HG03039 (cell line): ENCODE measurements at regions not wholly inside any gene's neighbourhood (a gene's known extent, or its start where the extent isn't known, plus 50 kb on each side); places are given as distances from the start of the nearest gene placed in this dataset.

Experiments used
- ATAC-seq: cut with Tn5 transposase; IDR thresholded peaks from one replicate; pipeline ENCODE4 v1.9.1; 2021; ENCODE audit warnings: mild to moderate bottlenecking, moderate library complexity; ENCODE audit not compliant: unreplicated experiment

DNA sequence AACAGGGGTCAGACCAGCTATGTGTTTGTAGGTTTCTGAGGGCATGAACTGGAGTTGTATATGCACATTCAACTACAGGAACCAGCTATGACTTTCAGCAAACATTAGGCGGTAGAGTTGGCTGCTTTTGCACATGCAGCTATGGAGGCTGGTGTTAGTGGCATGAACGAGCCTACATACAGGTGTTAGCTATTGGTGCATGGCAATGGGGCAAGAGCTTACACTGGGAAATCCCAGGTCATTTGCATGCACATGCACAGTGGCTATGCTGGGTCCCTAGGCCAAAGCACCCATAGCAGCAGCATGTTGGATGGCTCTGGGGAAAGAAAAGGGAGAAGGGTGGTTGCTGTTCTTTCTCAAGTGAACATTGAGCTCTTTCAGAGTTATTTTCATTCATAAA, 1018.5 kb upstream of the PHF14 start:
- no peak for ATAC-seq

DNA sequence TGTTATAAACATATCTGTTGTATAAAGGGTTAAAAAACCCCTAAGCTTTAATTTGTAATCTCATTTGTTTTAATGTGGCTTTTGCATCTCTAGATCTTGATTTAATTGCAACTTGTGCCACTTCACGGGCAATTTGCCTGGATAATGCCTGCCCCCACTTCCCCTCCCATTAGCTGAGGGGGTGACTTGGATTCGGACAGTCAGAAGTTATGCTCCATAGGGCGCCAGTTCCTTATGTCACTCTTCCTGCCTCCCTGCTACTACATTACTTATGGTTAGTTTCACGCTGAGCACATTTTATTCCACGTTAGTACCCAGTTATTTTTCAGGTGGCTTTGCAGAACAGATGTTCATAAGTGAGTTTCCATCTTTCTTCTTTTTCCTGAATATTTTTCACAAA, 1015.2 kb upstream of the PHF14 start:
- no peak for ATAC-seq

DNA sequence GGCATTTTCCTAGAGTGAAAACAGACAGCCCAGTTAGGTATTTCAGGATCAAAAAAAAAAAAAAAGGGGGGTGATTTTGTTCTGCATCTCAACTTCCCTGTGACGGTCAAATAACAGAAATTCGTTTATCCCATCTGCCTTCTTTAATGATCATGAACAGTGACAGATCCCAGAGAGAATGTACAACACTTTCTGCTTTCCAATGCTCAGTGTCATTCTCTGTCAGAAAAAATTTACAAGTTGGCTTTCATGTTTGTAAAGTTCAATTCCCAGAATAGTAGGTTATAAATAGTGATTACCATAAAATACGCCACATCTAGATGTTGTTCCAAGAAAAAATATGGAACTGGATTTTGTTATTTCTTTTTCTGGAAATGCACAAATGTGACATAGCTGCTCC, 1013.2 kb upstream of the PHF14 start:
- ATAC-seq, result no peak

DNA sequence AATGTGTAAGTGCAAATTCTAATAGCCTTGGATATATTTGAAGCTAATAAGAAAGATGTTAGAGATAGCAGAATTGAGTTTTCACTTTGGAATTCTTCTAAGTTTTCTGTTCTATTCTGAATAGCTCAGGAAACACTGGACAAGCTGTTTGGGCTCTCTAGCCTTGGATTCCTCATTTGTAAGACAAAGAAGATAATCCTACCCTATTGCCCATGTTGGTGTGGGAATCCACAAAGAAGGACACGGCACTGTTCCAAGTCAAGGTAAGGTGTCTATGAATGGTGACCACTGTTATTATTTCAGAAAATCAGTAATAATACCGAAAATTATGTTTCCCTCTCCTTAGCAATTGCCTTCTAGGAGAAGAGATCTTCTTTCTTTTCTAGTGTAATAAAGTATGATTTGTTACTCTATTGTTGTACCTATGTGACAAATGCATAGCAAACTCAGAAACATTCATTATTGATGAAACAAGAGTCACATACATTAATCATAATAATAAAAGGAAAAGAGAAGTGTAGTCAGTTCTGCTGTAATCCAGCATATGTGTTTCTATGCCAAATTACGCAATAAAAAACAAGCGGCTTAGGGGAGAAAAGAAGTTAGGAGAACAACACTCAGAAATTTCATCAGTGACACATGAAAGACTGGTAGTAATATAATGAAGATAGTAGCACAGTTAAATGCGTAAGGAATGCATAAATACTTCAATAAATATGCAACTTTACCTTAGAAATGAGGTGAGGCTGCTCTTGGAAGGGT, 1012.3 kb upstream of the PHF14 start:
- ATAC-seq, result no peak

DNA sequence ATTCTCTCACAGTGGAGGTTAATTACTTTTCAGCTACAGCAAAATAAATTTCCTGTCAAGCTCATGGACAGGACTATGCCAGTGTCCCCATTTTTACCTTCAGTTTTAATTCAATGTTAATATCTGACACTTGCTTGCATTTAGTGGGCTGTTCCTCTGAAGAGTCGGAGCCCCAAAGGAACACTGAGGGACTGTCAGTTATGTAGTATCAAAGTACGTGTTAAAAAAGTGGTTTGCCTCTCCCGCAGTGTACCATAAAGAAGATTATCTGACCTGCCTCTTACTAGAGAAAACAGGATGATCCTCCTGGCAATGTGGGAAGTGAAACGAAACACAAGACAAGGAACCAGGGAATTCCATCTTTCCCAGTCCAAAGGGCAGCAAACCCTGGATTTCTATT, 1010.9 kb upstream of the PHF14 start:
- no peak for ATAC-seq

DNA sequence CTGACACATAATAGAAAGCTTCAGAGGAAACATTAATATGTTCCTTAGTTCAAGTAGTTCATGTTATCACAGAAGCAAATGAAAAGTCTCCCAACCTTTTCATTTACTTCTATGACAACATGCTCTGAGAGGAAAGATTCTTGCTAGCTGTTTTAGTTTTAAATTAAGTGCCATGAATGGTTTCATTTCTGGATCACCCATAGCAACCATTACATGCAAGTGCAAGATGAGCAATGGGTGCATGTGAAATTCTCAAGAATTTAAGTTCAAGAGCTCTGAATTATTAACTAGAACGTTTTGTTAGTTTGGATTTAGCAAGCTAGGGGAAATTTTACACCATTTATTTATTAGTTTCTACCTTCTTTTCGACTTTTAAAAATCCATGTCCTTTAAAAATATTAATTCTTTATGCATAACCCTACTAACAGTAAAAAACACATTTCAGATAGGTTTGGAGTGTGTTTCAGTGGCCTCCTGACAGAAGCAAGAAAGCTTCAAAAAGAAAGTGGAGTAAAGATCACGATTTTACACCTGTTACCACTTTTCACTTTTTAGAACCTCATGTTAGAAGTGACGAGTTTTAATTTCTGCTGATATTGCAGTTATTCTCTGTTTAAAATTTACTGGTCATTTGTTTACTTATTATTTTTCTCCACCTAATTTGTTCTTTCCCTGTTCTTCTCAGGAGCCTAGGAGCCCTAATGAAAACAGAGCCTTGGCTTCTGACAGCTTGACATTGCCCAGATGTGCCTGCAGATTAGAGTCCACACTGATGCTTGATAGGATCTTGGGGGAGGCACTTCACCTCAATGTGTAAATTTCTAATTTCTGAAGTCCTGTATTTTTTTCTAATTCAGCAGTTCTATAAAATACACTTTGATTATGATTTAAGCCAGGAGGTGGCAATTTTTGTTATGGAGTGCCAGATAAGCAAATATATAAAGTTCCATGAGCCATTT, 995.3 kb upstream of the PHF14 start:
- ATAC-seq, result no peak

DNA sequence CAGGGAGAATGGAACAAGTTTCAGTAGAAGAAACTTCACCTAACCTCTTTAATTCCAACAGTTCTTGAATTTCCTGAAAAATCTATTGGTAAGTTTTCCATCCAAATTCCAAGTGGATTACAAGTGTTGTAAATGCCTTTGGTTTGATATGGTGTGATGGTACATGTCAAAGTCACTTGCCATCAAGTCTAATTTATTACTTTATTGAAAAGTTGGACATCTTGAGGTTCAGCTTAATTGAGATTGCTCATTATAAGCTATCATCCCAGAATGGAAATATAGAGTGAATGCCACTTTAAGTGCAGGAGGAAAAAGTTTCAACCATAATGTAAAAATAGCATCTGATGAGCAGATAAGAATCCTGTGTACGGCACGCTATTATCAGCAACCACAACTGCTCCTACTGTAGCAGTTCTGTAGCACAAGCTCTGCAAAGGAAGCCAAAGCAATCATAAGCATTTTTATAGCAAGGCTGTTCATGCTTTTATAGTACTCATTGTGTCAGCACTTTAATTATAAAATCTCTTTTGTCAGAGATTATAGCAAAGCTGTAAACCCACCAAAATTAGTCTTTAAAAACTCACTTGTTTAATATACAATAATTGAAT, 991.8 kb upstream of the PHF14 start:
- ATAC-seq, result no peak

DNA sequence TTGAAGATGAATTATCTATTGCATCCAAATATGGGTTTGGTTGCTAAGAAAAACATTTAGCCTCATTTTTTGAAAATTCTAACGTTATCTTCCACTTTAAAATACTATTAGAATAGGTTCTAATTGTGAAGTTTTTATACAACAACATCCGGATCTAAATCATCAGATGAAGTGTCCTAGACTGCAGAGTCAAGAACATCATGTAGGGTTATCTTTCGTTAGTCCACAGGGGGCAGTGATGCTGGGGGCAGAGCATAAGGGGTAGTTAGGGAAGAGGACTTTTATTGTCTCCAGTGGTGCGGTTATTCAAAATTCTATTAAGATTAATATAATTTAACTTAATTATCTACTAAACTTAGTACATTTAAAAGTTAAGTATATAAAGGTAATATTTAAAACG, 990.6 kb upstream of the PHF14 start:
- ATAC-seq, result no peak

DNA sequence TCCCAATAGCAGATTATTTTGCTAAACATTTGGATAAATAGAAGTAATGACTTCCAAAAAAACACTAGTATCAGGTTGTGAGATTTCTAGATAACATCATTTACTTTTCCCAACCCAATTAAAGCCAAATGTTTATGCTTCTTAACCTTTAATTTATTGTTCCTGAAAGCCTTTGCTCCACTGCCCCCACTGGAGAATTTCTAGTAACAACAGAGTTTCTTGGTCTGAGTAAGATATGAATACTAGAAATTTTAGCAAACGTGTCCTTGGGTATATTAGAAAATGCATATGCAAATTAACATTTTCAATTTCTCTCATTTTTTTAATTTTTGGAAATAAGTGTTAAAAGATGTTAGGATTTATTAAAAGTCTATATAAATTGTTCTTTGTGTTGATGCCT, 958.0 kb upstream of the PHF14 start:
- no peak for ATAC-seq

DNA sequence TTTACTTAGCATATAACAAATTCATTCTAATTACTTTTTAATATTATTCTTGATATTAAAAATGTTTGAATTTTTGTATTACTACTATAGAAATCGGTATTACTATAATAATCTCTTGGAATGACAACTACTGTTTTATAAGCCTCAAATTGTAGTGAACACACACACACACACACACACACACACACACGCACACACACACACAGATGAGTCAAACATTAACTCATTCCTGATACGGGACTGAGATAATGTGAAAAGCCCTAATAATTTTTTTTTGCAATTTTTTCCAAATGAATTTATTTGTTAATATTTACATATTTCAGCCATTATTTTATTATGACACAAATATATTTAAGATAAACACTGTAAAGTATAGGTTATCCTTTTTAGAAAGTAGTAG, 951.2 kb upstream of the PHF14 start:
- ATAC-seq, result no peak

DNA sequence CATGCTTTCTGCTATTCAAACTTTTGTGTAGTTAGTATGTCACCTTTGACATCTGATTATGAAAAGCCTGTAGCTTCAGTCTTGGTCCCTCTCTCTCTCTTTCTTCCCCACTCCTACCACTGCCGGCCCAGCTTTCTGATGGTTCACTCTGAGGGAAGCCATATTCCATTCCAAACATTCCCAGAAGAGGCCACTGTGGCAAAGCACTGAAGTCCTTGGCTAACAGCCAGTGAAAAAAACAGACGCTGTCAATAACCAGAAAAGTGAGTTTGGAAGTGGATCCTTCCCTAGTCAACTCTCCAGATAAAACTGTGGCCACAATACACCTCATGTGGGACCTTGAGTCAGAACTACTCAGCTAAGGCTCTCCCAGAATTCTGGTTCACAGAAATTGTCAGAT, 950.7 kb upstream of the PHF14 start:
- no peak for ATAC-seq

DNA sequence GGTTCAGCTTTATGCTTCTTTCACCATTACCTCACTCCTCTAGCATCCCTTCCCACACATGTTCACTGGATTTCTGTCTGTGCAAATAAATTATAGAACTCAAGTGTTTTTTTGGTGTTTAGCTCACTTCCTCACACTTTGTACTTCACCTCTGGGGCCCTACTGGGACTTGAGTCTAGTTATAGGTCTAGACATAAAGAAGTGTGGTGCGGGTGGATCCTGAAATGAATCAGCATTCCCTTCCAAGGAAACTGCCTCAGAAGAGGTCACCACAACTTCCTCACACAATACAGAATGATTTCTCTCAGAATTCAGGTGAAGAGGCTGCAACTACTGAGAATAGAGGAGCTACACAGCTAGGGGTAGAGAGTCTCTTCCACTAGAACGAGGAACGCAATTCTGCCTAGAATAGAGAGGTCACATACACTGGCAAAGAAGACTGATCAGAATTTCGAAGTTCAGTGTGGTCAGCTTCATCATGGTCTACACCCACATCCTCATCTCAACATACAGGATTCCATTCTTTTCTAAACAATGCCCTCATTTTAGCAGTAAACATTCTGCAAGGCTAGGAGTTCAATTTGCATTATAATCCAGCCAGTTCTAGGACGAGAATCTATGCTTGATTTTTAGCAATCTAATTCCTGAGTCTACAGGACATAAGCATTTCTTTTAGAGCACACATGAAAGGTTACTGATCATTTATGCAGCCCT, 938.7 kb upstream of the PHF14 start:
- ATAC-seq, result no peak

DNA sequence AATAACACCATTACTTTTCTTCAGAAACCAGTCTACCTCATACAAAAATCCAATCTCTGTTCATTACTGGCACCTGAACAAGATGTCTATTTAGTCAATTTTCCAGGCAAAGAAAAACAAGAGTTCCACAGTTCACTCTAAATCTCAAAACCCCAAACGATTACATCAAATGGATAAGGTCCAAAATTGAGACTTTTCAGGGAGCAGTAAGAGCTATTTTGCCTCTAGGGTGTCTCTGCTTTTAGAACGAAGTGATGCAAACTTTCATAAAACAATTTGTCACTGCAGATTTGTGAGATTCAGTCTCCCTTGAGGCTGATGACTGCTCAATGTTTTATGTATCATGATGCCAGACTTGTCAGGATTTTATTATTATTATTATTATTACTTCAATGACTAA, 937.0 kb upstream of the PHF14 start:
- ATAC-seq, result no peak

DNA sequence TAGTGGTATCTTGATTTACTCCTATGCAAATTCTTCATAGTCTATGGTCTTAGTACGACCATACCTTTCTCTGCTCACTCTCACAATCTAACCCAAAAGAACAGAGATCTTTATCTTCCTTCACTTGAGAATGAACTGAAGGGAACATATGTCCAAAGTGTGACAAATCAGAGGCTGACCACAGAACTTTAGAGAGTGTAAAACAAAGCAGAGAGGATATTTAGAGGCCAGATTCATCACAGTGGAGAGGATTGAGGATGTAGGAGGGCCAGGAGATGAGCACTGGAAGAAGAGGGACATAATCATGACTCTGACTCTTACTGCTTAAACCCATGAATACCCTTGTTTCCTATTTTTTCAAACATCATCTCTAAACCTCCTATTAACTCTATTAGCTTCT, 935.3 kb upstream of the PHF14 start:
- ATAC-seq, result no peak

DNA sequence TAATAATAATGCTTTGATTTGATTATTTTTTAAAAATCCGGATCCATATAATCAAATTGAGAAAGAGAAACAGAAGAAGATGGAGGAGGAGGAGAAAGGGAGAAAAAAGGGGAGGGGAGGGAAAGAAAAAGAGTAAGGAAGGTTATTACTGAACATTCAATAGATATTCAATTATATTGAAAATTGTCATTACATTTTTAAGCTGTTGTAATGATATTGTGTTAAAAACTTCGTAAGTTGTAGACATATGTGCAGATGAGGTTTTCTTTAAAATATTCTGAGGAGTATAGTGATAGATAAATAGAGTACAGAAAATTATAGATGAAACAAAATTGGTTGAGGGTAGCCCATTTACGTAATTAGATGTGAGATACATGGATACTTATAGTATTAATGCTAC, 933.0 kb upstream of the PHF14 start:
- ATAC-seq, result no peak

DNA sequence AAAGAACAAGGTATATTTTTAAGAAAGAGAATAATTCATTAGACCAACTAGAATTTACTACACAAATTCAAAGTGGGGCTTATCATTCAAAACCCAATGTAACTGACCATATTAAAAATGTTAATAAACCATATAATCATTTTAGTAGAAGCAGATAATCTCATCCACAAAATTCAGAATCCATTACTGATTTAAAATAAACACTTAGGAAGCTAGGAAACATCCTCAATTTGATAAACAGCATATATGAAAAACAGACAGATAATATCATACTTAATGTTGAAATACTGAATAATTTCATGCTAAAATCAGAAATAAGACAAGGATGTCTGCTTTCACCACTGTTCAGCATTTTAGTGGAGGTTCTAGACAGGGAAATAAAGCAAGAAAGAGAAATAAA, 902.8 kb upstream of the PHF14 start:
- no peak for ATAC-seq

DNA sequence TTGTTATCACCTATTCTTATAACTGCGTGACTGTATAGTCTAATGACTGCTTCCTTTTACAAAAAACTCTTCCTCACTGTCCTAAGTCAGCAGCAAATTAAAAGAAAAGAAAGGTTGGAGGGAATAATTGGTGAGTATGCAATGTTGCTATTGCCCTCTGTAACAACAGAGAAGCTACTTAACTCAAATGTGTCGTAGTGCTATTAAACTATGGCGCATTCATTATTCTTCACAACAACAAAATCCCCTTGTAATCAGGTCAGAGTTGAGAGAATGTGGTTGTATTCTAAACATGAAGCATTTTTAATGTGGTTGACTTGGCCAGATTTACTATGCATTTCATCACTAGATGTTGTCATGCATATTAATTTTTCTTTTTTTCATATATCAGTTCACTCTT, 897.8 kb upstream of the PHF14 start:
- ATAC-seq, result no peak

DNA sequence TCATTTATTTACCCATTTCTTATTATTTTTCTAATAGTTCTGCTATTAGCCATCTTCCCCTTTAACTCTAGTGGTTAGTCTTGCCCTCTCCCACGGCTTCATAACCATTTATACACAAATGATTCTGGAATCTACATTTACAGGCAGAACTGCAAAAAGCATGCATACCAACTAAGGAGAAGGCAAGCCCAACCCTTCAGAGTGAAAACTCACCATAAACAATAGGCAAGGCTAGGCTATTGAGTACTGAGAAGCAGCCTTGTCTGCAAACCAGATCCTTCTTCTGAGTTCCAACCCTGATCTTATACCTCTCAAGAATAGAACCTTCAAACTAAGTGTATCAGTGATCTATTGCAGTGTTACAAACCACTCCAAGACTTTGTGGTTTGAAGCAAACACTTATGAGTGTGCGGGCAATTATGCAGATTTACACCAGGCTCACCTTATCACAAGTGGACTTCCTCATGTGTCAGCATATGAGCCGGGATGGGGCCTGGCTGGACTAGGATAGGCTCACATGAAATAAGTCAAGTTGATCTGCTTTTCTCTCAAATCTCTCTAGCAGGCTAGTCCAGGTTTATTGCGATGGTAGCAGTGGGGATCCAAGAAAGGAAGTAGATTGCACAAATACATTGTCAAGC, 896.9 kb upstream of the PHF14 start:
- ATAC-seq, result no peak

DNA sequence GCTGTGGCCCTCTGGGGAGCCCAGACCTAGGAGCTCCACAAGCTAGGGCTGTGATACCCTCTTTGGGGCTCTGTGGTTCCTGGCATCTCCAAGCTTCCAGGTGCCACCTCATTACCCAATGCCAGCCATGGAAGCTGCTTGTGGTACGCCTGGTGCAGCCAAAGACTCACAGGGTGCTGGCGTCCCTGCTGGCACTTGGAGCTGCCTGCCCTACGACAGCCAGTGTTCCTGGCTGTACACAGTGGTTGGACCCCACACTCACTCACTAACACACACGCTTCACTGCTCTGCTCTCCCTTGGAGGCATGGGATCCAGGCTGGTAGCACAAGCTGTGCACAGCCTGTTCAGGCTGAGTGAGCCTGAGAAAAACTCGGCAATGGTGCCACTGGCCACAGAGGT, 894.1 kb upstream of the PHF14 start:
- ATAC-seq, result no peak

DNA sequence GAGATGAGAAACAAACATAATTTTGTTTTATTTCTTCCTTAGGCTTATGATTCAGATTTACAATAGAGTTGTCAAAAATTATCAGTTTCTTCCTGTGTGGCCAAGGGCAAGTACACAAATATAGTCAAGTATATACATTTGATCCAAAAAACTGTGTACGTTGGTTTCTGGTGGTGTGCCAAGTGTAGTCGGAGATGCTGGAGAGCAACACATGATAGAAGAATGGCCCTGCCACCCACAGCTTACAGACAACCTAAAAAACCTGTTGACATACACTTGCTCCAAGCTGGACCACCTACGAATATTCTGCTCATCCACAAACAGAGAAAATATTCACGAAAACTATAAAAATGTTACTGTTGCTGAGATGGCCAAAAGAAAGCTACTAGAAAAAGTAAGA, 890.8 kb upstream of the PHF14 start:
- no peak for ATAC-seq

DNA sequence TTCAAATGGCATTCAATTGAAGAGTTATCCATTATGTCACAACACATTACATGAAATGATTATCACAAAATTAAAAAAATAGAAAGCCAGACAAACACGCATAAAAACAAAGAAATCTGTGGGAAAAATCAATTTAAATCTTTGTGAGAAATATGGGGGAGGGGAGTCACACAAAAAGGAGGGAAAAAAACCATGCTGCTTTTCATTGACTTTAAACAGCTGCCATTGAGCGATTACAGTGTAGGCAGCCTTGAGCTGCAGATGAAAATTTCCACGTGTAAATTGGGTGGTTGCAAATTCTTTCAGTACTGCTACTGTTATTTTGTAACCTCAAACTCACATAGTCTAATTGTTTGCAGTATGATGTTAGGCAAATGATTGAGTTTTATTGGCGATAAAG, 889.9 kb upstream of the PHF14 start:
- ATAC-seq, result no peak
